Peyer's patch (tissue), 4 donors: ENCODE measurements at regions not wholly inside any gene's neighbourhood (a gene's known extent, or its start where the extent isn't known, plus 50 kb on each side); places are given as distances from the start of the nearest gene placed in this dataset.

Experiments used
- CTCF ChIP-seq, 6 experiments: fragments of 450-650 bp in 4 of 6; fragments of 200-600 bp in 2 of 6; sonication (generic) in 1 of 6; IDR thresholded peaks; one replicate each; pipeline ENCODE4 v1.5.1; 2017 to 2019; ENCODE audit warnings: antibody characterized with exemption in 6 of 6, mild to moderate bottlenecking in 3 of 6, moderate library complexity in 1 of 6
- POLR2A ChIP-seq, 2 donors: fragments of 450-650 bp; IDR thresholded peaks; one replicate each; pipeline ENCODE4 v1.5.1; 2017; ENCODE audit warnings: antibody characterized with exemption in 2 of 2, mild to moderate bottlenecking in 2 of 2, moderate library complexity in 2 of 2

GRCh38 chr18:73235921-73236320 lies 368.1 kb upstream of the NETO1 start:
- TF ChIP-seq CTCF (IDR thresholded peaks at IDR 0.05) (no peak), POLR2A (IDR thresholded peaks at IDR 0.05) (no peak)
